ENCODE measurements at regions not wholly inside any gene's neighbourhood (a gene's known extent, or its start where the extent isn't known, plus 50 kb on each side); places are given as distances from the start of the nearest gene placed in this dataset.

DNA sequence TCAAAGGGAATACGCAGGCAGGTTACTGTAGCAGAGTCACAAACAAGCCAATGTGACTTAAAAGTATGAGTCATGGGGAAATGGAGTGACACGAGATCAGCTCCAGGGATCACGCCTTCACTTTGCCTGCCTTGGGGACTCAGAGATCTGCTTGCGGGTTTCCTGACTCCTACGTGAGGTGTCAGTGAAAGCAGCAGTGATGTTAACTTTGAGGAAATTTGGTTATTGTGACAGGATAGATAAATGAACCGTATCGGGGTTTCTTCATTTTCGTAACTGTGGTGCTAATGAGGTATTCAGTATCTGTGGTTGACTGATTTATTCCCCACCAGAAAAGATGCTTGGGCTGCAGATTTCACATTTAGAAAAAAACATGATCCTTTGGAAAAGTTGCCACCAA, 383.3 kb upstream of the ZFP42 start:
- Histone ChIP-seq H3K4me3 (ENCODE audit: low read depth, low read length) (no peak overlapping the region), H3K36me3 (replicated peaks) (no peaks in the 10 kb centered on the region), H3K27ac (no peak overlapping the region), H3K27me3 (replicated peaks) (no peaks in the 10 kb centered on the region)
- TF ChIP-seq, protein P1, sequence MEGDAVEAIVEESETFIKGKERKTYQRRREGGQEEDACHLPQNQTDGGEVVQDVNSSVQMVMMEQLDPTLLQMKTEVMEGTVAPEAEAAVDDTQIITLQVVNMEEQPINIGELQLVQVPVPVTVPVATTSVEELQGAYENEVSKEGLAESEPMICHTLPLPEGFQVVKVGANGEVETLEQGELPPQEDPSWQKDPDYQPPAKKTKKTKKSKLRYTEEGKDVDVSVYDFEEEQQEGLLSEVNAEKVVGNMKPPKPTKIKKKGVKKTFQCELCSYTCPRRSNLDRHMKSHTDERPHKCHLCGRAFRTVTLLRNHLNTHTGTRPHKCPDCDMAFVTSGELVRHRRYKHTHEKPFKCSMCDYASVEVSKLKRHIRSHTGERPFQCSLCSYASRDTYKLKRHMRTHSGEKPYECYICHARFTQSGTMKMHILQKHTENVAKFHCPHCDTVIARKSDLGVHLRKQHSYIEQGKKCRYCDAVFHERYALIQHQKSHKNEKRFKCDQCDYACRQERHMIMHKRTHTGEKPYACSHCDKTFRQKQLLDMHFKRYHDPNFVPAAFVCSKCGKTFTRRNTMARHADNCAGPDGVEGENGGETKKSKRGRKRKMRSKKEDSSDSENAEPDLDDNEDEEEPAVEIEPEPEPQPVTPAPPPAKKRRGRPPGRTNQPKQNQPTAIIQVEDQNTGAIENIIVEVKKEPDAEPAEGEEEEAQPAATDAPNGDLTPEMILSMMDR (IDR thresholded peaks at IDR 0.05; ENCODE audit: low read depth, low read length, missing control alignments): no peak
- in situ Hi-C loops (cut with HindIII; ENCODE audit: low pct_ligation_motif_present, low sequenced_read_pairs): no loop called here
- DNase-seq: no peak

DNA sequence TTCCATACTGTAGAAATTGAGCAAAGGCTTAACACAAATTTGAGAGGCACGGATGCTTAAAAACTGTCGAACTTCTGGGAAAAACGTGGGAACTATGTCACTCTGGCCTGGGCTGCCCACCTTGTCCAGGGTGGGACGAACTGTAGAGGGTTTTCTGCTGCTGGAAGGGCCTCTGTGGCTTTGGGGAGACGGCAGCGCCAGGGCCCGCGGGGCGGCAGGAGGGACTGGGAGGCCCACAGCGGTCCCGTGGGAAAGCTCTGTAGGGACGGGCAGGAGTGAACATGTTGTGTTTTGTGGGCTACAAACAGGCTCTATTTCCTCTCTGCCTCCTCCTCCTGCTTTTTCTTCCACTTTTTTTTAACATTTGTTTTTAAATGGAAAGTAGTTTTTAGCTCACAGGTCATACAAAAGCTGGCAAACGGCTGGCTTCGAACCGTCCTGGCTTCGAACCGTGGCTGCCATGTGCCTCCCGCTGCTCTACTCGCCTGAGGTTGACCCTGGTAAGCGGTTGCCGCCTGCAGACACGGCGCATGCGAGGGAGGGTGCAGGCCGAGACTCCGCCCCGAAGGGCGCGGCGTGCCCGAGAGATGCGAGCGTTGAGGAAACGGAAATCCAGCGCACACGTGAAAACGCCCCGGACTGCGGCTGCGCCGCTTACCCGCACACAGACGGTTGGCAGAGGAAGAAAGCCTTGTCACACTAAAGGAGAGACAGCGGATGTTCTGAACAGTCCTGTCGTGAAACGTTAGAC, 382.3 kb upstream of the ZFP42 start:
- DNase-seq: no peak
- H3K27ac ChIP-seq: no peak overlapping the region
- H3K36me3 ChIP-seq (replicated peaks): no peaks in the 10 kb centered on the region
- in situ Hi-C loops (cut with HindIII; ENCODE audit: low pct_ligation_motif_present, low sequenced_read_pairs): no loop called here
- no peaks in the 10 kb centered on the region for H3K27me3 ChIP-seq (replicated peaks)
- H3K4me3 ChIP-seq (ENCODE audit: low read depth, low read length): no peak overlapping the region
- TF ChIP-seq, protein P1 (IDR thresholded peaks at IDR 0.05; ENCODE audit: low read depth, low read length, missing control alignments): no peak

DNA sequence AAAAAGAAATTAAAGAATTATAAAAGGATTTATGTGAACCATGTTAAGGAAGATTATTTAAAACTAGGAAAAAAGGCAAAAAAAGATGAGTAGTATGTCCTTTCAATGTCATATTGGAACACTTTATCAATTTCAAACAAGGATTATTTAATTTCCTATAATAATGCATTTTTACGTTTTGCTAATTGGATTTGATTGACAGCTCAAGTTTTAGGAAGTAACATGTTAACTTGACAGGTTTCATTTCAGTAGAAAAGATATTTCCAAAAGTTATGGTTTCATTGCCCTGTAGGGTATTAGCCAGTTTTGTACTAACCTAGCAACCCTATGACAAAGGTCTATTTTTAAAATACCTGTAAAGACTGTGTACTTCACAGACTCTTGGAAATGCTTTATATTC, 379.6 kb upstream of the ZFP42 start:
- TF ChIP-seq, protein P1 (IDR thresholded peaks at IDR 0.05; ENCODE audit: low read depth, low read length, missing control alignments): no peak
- in situ Hi-C loops (cut with HindIII; ENCODE audit: low pct_ligation_motif_present, low sequenced_read_pairs): no loop called here
- no peaks in the 10 kb centered on the region for H3K27me3 ChIP-seq (replicated peaks)
- H3K4me3 ChIP-seq (ENCODE audit: low read depth, low read length): no peak overlapping the region
- no peak for DNase-seq
- no peak overlapping the region for H3K27ac ChIP-seq
- H3K36me3 ChIP-seq (replicated peaks): no peaks in the 10 kb centered on the region

DNA sequence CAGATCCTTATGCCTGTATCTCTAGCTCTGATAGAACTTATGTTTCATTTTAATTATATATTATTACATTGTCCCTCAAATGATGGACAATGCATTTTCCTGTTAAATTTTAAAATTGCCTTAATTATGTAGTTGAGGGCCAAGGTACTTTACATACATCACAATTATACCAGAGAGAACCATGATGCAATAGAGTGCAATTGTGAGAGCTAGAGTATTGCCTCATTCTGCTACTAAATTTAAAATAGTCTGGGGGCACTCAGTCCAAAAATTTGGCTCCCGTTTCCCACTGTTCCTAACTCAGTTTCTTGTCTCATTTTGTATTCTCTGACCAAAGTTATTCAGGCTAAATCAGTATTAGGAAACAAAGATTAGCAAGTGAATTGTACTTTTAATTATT, 378.5 kb upstream of the ZFP42 start:
- TF ChIP-seq, protein P1 (IDR thresholded peaks at IDR 0.05; ENCODE audit: low read depth, low read length, missing control alignments): no peak
- H3K27me3 ChIP-seq (replicated peaks): no peaks in the 10 kb centered on the region
- H3K4me3 ChIP-seq (ENCODE audit: low read depth, low read length): no peak overlapping the region
- in situ Hi-C loops (cut with HindIII; ENCODE audit: low pct_ligation_motif_present, low sequenced_read_pairs): no loop called here
- no peak for DNase-seq
- H3K27ac ChIP-seq: no peak overlapping the region
- no peaks in the 10 kb centered on the region for H3K36me3 ChIP-seq (replicated peaks)

DNA sequence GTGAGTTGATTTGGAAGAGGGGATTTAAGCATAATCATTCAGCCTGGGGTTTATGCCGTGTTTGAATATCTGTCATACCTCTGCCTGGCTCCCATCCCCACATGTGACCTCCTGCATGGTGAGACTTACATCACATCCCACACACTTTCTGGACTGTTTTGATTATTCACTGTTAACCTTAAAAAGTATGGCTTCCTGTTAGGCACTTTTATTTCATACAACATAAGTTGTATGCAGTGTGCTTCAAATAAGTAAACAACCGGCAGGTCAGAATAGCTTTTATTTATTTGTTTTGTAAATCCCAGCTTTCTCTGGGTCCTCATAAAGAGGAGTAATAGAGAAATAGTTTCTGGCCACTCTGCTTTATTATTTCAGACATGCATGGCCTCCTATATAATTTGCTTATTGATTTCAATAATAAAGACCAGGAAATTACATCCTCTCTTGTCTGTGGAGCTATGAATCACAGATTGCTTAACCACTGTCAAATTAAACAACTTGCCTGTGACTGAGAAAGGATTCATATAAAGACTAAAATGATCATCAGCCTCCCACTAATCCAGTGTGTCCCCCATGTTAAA, 376.8 kb upstream of the ZFP42 start:
- Histone ChIP-seq H3K27me3 (replicated peaks) (no peaks in the 10 kb centered on the region), H3K27ac (peak overlapping the region; percentile 46), H3K36me3 (replicated peaks) (no peaks in the 10 kb centered on the region), H3K4me3 (ENCODE audit: low read depth, low read length) (no peak overlapping the region)
- in situ Hi-C loops (cut with HindIII; ENCODE audit: low pct_ligation_motif_present, low sequenced_read_pairs): no loop called here
- peak; percentile 67 for DNase-seq
- TF ChIP-seq, protein P1 (IDR thresholded peaks at IDR 0.05; ENCODE audit: low read depth, low read length, missing control alignments): no peak
